ENCODE measurements at regions not wholly inside any gene's neighbourhood (a gene's known extent, or its start where the extent isn't known, plus 50 kb on each side); places are given as distances from the start of the nearest gene placed in this dataset.
"Not testable (repeated sequence)": the region's sequence is repeated elsewhere in the genome, so short reads cannot be mapped to it uniquely, and the experiment has no call there.

- no peak for DNase-seq
Observed at GRCh38 chr5:160479220-160479619, 57.6 kb downstream of the PTTG1 start.

- DNase-seq, result peak; percentile 61
Observed at GRCh38 chr5:160479926-160480325, 58.3 kb downstream of the PTTG1 start.

GRCh38 chr5:160480652-160481051 is 59.0 kb downstream of the PTTG1 start:
- no peak for DNase-seq

- DNase-seq, result no peak
Observed at GRCh38 chr5:160484678-160485077, 63.0 kb downstream of the PTTG1 start.

GRCh38 chr5:160485364-160485969 is 63.8 kb downstream of the PTTG1 start:
- DNase-seq, result no peak

- no peak for DNase-seq
Observed at GRCh38 chr5:160486573-160486972, 64.9 kb downstream of the PTTG1 start.

- no peak for DNase-seq
Observed at GRCh38 chr5:160488394-160489325, 67.0 kb downstream of the PTTG1 start.

GRCh38 chr5:160491438-160491837 is 69.8 kb downstream of the PTTG1 start:
- DNase-seq, result peak; percentile 4

GRCh38 chr5:160492565-160492964 is 70.9 kb downstream of the PTTG1 start:
- peak; percentile 3 for DNase-seq

GRCh38 chr5:160493806-160494338 is 72.2 kb downstream of the PTTG1 start:
- DNase-seq, result peak; percentile 28

- no peak for DNase-seq
Observed at GRCh38 chr5:160494451-160494850, 72.8 kb downstream of the PTTG1 start.

- peak; percentile 27 for DNase-seq
Observed at GRCh38 chr5:160496334-160496733, 74.7 kb downstream of the PTTG1 start.

- DNase-seq, result peak; percentile 4
Observed at GRCh38 chr5:160496784-160497183, 75.1 kb downstream of the PTTG1 start.

GRCh38 chr5:160497878-160498277 is 76.2 kb downstream of the PTTG1 start:
- no peak for DNase-seq

- not testable (repeated sequence) for DNase-seq
Observed at GRCh38 chr5:160498441-160499043, 76.9 kb downstream of the PTTG1 start.

GRCh38 chr5:160500786-160501779 is 79.4 kb downstream of the PTTG1 start:
- peak; percentile 89 for DNase-seq

- no peak for DNase-seq
Observed at GRCh38 chr5:160504906-160505305, 83.3 kb downstream of the PTTG1 start.

GRCh38 chr5:160506006-160507004 is 84.7 kb downstream of the PTTG1 start:
- peak; percentile 59 for DNase-seq

- peak; percentile 89 for DNase-seq
Observed at GRCh38 chr5:160507221-160507721, 85.6 kb downstream of the PTTG1 start.

GRCh38 chr5:160508780-160509361 is 87.2 kb downstream of the PTTG1 start:
- peak; percentile 86 for DNase-seq
